ENCODE measurements at regions not wholly inside any gene's neighbourhood (a gene's known extent, or its start where the extent isn't known, plus 50 kb on each side); places are given as distances from the start of the nearest gene placed in this dataset.

DNA sequence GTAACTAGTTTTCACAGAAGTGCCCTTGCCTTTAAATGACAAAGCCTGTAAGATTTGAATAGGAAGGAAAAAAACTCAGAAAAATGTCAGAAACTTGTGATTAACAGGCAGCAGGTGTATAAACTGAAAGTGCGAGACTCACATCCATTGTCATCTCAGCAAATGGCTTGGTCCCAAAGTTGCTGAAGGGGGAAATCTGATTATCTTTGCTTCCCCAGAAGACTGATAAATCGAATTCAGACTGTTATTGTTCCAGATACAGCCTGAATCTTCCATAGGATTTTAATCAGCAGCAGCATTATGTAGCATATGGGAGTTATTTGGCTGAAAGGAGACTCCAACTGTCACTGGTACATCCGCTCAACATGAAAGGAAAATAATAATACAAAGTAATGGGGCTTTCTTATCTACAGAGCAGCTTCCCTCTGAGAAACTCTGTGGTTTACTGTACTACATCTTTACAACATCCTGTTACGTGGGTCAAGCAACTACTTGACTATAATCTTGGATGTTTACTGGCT is 550.4 kb upstream of the CCDC54 start:
- H3K4me1 ChIP-seq = peaks cover 49% of the 10 kb centered on the region
- H3K36me3 Mint-ChIP-seq = no peaks in the 10 kb centered on the region
- no peak overlapping the region for H3K4me2 ChIP-seq
- H3K4me3 Mint-ChIP-seq = no peak overlapping the region
- H3K9me3 ChIP-seq (ENCODE audit: low read depth) = no peaks in the 10 kb centered on the region
- H3K36me3 ChIP-seq = no peaks in the 10 kb centered on the region
- H3K9ac ChIP-seq = no peak overlapping the region
- no peak overlapping the region for H3K4me3 ChIP-seq
- H4K20me1 ChIP-seq (ENCODE audit: low read depth) = no peaks in the 10 kb centered on the region
- H3K9me3 Mint-ChIP-seq = peaks cover 5% of the 10 kb centered on the region
- H3F3A ChIP-seq (ENCODE audit: low read depth) = peaks cover 36% of the 10 kb centered on the region
- no peaks in the 10 kb centered on the region for H3K27me3 ChIP-seq
- H3K27ac ChIP-seq = no peak overlapping the region
- H3K27ac Mint-ChIP-seq = no peak overlapping the region
- TF ChIP-seq CTCF (IDR thresholded peaks at IDR 0.05) (no peak), EZH2 (IDR thresholded peaks at IDR 0.05) (no peak), EZH2phosphoT487 (IDR thresholded peaks at IDR 0.05) (no peak)
- DNase-seq (ENCODE audit: low spot score) = no peak
- H2AFZ ChIP-seq (replicated peaks) = no peak overlapping the region
- peaks cover 2% of the 10 kb centered on the region for H3K4me1 Mint-ChIP-seq
- no peaks in the 10 kb centered on the region for H3K79me2 ChIP-seq (ENCODE audit: low read depth)
- peaks cover 2% of the 10 kb centered on the region for H3K27me3 Mint-ChIP-seq (ENCODE audit: insufficient read depth, low read depth)

DNA sequence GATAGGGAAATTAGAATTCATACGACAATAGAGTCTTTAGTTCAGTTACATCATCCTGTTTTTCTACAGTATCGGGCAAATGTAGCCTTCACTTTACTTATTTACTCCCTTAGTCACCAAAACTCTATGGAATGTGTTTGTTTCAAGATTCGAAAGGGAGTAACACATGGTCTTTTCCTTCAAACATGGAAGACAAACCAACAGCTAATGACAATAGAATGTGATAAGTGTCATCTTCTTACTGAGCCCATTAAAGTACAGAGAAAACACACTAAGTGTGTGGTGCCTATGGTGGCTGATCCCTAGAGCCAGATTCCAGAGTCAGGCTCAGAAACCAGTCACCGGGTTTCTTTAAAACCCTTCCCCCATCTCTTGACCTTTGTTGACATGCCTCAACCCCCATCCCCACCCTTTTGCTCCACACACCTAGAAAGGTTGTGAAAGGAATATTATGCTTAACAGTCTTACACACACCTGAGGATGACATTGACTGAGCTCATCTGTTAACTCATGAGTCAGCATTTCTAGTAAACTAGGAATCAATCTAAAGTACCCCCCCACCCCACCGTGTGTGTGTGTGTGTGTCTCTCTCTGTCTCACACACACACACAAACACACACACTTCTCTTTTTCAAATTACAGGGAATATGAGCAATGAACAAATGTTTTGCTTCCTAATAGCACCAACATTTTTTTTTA is 549.6 kb upstream of the CCDC54 start:
- Mint-ChIP-seq H3K27me3 (ENCODE audit: insufficient read depth, low read depth) (peaks cover 2% of the 10 kb centered on the region), H3K36me3 (no peaks in the 10 kb centered on the region), H3K27ac (no peak overlapping the region), H3K9me3 (peaks cover 13% of the 10 kb centered on the region), H3K4me1 (peaks cover 2% of the 10 kb centered on the region), H3K4me3 (no peak overlapping the region)
- no peaks in the 10 kb centered on the region for H4K20me1 ChIP-seq (ENCODE audit: low read depth)
- H3K36me3 ChIP-seq = no peaks in the 10 kb centered on the region
- no peak for DNase-seq (ENCODE audit: low spot score)
- no peak overlapping the region for H3K9ac ChIP-seq
- no peaks in the 10 kb centered on the region for H3K79me2 ChIP-seq (ENCODE audit: low read depth)
- H3K4me3 ChIP-seq = no peak overlapping the region
- H3F3A ChIP-seq (ENCODE audit: low read depth) = peaks cover 36% of the 10 kb centered on the region
- H3K9me3 ChIP-seq (ENCODE audit: low read depth) = no peaks in the 10 kb centered on the region
- TF ChIP-seq EZH2phosphoT487 (IDR thresholded peaks at IDR 0.05) (no peak), CTCF (IDR thresholded peaks at IDR 0.05) (no peak), EZH2 (IDR thresholded peaks at IDR 0.05) (no peak)
- H3K4me2 ChIP-seq = no peak overlapping the region
- peaks cover 49% of the 10 kb centered on the region for H3K4me1 ChIP-seq
- no peak overlapping the region for H3K27ac ChIP-seq
- no peaks in the 10 kb centered on the region for H3K27me3 ChIP-seq
- H2AFZ ChIP-seq (replicated peaks) = no peak overlapping the region

DNA sequence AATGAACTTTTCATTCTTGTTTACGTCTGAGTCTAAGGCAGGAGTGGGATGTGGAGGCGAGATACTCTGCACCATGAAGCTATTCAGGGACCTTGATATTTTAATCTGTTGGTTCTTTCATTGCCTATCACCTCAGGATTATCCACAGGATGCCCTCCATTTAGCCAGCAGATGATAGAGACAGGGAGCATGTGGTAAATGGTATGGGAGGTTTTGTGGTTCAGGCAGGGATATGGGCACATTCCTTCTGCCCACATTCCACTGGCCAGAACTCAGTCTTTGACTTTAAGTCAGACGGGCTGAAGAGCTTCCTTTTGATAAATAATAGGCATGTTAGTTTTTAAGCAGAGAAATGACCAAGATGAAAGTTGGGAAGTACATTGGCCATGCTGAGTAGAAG is 548.0 kb upstream of the CCDC54 start:
- peak; percentile 42 for DNase-seq (ENCODE audit: low spot score)
- Histone ChIP-seq H3K9ac (no peak overlapping the region), H3K79me2 (ENCODE audit: low read depth) (no peaks in the 10 kb centered on the region), H3K27ac (no peak overlapping the region), H4K20me1 (ENCODE audit: low read depth) (no peaks in the 10 kb centered on the region), H3K4me1 (peaks cover 49% of the 10 kb centered on the region), H3K4me3 (no peak overlapping the region), H3K36me3 (peaks cover 6% of the 10 kb centered on the region), H3K9me3 (ENCODE audit: low read depth) (no peaks in the 10 kb centered on the region), H3K27me3 (no peaks in the 10 kb centered on the region), H3K4me2 (peak overlapping the region; percentile 43), H3F3A (ENCODE audit: low read depth) (peaks cover 36% of the 10 kb centered on the region), H2AFZ (replicated peaks) (no peak overlapping the region)
- H3K9me3 Mint-ChIP-seq = peaks cover 16% of the 10 kb centered on the region
- peaks cover 2% of the 10 kb centered on the region for H3K4me1 Mint-ChIP-seq
- H3K27me3 Mint-ChIP-seq (ENCODE audit: insufficient read depth, low read depth) = peaks cover 2% of the 10 kb centered on the region
- no peak for TF ChIP-seq EZH2 (IDR thresholded peaks at IDR 0.05)
- H3K4me3 Mint-ChIP-seq = no peak overlapping the region
- no peak overlapping the region for H3K27ac Mint-ChIP-seq
- no peaks in the 10 kb centered on the region for H3K36me3 Mint-ChIP-seq

DNA sequence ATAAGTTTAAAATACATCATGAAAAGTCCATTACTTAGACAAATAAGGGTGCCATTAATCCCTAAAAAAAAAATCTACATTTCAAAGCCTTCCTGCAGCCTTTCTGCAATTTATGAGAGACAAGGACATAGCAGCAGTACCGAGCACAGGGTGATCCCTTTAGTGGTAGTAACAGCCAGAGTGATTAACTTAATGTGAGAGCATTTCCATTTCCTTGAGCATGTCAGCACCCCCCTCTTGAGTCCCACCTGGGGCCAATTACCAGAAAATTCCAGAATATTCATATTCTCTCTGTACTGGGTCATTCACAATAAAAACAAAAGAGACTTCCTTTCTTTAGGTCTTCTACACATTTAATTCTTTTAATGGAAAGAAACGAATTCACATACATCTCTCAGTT is 546.9 kb upstream of the CCDC54 start:
- Mint-ChIP-seq H3K36me3 (no peaks in the 10 kb centered on the region), H3K27ac (no peak overlapping the region), H3K4me1 (peaks cover 2% of the 10 kb centered on the region), H3K4me3 (no peak overlapping the region), H3K27me3 (ENCODE audit: insufficient read depth, low read depth) (peaks cover 2% of the 10 kb centered on the region), H3K9me3 (peaks cover 16% of the 10 kb centered on the region)
- no peak for TF ChIP-seq EZH2 (IDR thresholded peaks at IDR 0.05)
- TF ChIP-seq EZH2phosphoT487 (IDR thresholded peaks at IDR 0.05) = no peak
- TF ChIP-seq CTCF (IDR thresholded peaks at IDR 0.05) = no peak
- DNase-seq (ENCODE audit: low spot score) = no peak
- H4K20me1 ChIP-seq (ENCODE audit: low read depth) = no peaks in the 10 kb centered on the region
- H3K27me3 ChIP-seq = no peaks in the 10 kb centered on the region
- H3K4me3 ChIP-seq = no peak overlapping the region
- peaks cover 49% of the 10 kb centered on the region for H3K4me1 ChIP-seq
- H3K9me3 ChIP-seq (ENCODE audit: low read depth) = no peaks in the 10 kb centered on the region
- no peaks in the 10 kb centered on the region for H3K79me2 ChIP-seq (ENCODE audit: low read depth)
- H3K4me2 ChIP-seq = peak overlapping the region; percentile 43
- H3K36me3 ChIP-seq = peaks cover 6% of the 10 kb centered on the region
- no peak overlapping the region for H3K9ac ChIP-seq
- peaks cover 35% of the 10 kb centered on the region for H3F3A ChIP-seq (ENCODE audit: low read depth)
- H2AFZ ChIP-seq (replicated peaks) = no peak overlapping the region
- H3K27ac ChIP-seq = no peak overlapping the region

Data from neural progenitor cell (in vitro differentiated cells).